ENCODE measurements at regions not wholly inside any gene's neighbourhood (a gene's known extent, or its start where the extent isn't known, plus 50 kb on each side); places are given as distances from the start of the nearest gene placed in this dataset.
A peak's percentile ranks its signal among the peaks of the same experiment; 100 is the strongest.

DNA sequence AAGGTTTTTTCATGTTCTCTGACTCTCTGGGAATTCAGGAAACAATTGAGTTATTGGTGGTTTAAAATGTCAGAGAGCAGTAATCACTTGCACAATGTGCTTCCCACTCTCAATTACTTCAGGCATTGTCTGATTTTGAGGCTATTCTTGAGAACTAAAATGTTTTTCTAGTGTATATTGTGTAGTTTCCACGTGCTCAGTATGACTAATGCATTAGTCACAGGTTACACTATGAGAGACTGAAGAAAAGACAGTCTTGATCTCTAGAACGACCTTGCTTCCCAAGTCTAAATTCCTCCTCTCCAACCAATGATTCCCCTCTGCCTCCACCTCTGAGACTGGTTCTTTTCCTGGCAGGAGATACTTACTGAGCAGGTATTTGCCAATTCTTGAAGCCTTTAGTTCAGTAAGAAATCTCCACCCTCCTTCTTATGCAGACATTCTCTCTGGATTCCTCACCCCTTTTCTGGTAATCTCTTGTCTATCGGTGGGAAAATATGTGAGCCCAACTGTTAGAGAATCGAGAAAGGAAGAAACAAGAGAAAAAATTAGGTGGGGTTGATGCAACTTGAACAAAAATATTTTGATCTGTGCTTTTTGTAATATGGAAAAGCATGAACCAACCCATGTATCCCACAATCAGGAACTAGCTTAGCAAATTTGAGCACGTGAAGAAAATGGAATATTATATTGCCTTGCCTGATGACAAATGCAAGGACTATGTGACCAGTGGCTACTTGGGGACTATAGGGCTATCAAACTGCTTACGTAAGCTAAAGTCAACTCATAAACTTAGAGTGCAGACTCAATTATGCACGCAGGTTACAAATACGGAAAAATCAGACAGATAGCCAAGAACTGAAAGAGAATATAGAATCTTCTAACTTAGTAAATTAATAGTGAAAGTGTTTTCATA lies 61.1 kb upstream of the SLC22A16 start (continued):
- TF ChIP-seq, protein P1, sequence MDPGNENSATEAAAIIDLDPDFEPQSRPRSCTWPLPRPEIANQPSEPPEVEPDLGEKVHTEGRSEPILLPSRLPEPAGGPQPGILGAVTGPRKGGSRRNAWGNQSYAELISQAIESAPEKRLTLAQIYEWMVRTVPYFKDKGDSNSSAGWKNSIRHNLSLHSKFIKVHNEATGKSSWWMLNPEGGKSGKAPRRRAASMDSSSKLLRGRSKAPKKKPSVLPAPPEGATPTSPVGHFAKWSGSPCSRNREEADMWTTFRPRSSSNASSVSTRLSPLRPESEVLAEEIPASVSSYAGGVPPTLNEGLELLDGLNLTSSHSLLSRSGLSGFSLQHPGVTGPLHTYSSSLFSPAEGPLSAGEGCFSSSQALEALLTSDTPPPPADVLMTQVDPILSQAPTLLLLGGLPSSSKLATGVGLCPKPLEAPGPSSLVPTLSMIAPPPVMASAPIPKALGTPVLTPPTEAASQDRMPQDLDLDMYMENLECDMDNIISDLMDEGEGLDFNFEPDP (CRISPR knock-in tag; IDR thresholded peaks at IDR 0.05): no peak
- TF ChIP-seq ZC3H4 (CRISPR knock-in tag; IDR thresholded peaks at IDR 0.05; ENCODE audit: borderline replicate concordance) (no peak), ESRRA (IDR thresholded peaks at IDR 0.05; ENCODE audit: borderline replicate concordance, low read depth) (peak; percentile 32; the same call in 1 of the 2 replicates), POLR2B (IDR thresholded peaks at IDR 0.05; ENCODE audit: low read depth, partially characterized antibody) (no peak), FOS (IDR thresholded peaks at IDR 0.05; ENCODE audit: extremely low read depth, insufficient read length) (peak; percentile 54), SMARCA5 (IDR thresholded peaks at IDR 0.05) (no peak), CC2D1A (IDR thresholded peaks at IDR 0.05) (no peak), KDM5B (IDR thresholded peaks at IDR 0.05; ENCODE audit: insufficient replicate concordance, low read depth, low read length) (no peak), ARID1B (IDR thresholded peaks at IDR 0.05) (peak; percentile 66), ZSCAN29 (IDR thresholded peaks at IDR 0.05) (no peak), MTA3 (IDR thresholded peaks at IDR 0.05; ENCODE audit: borderline replicate concordance) (no peak), TOE1 (IDR thresholded peaks at IDR 0.05; ENCODE audit: borderline replicate concordance) (no peak), TOE1 (CRISPR knock-in tag; IDR thresholded peaks at IDR 0.05; ENCODE audit: borderline replicate concordance, low read depth) (no peak), L3MBTL2 (IDR thresholded peaks at IDR 0.05) (peak; percentile 63; the same call in 1 of the 2 replicates), SMAD4 (CRISPR knock-in tag; conservative IDR thresholded peaks at IDR 0.05) (no peak), CCNT2 (IDR thresholded peaks at IDR 0.05; ENCODE audit: borderline replicate concordance, extremely low read depth, insufficient read length, low read depth, low read length) (no peak)
- TF ChIP-seq, protein P2, sequence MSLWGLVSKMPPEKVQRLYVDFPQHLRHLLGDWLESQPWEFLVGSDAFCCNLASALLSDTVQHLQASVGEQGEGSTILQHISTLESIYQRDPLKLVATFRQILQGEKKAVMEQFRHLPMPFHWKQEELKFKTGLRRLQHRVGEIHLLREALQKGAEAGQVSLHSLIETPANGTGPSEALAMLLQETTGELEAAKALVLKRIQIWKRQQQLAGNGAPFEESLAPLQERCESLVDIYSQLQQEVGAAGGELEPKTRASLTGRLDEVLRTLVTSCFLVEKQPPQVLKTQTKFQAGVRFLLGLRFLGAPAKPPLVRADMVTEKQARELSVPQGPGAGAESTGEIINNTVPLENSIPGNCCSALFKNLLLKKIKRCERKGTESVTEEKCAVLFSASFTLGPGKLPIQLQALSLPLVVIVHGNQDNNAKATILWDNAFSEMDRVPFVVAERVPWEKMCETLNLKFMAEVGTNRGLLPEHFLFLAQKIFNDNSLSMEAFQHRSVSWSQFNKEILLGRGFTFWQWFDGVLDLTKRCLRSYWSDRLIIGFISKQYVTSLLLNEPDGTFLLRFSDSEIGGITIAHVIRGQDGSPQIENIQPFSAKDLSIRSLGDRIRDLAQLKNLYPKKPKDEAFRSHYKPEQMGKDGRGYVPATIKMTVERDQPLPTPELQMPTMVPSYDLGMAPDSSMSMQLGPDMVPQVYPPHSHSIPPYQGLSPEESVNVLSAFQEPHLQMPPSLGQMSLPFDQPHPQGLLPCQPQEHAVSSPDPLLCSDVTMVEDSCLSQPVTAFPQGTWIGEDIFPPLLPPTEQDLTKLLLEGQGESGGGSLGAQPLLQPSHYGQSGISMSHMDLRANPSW (CRISPR knock-in tag; IDR thresholded peaks at IDR 0.05): no peak
- TF ChIP-seq, protein P3, sequence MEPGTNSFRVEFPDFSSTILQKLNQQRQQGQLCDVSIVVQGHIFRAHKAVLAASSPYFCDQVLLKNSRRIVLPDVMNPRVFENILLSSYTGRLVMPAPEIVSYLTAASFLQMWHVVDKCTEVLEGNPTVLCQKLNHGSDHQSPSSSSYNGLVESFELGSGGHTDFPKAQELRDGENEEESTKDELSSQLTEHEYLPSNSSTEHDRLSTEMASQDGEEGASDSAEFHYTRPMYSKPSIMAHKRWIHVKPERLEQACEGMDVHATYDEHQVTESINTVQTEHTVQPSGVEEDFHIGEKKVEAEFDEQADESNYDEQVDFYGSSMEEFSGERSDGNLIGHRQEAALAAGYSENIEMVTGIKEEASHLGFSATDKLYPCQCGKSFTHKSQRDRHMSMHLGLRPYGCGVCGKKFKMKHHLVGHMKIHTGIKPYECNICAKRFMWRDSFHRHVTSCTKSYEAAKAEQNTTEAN (CRISPR knock-in tag; IDR thresholded peaks at IDR 0.05): no peak
- TF ChIP-seq, protein P4, sequence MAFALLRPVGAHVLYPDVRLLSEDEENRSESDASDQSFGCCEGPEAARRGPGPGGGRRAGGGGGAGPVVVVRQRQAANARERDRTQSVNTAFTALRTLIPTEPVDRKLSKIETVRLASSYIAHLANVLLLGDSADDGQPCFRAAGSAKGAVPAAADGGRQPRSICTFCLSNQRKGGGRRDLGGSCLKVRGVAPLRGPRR (CRISPR knock-in tag; IDR thresholded peaks at IDR 0.05): no peak

Data from K562 (cell line).